K562 (cell line): ENCODE measurements at regions not wholly inside any gene's neighbourhood (a gene's known extent, or its start where the extent isn't known, plus 50 kb on each side); places are given as distances from the start of the nearest gene placed in this dataset.

Experiments
- ATAC-seq: fragments of 200-7000 bp; cut with Tn5 transposase; 3 replicates; pipeline ENCODE4 v1.9.1; 2020; ENCODE audit warnings: moderate library complexity
- BruUV-seq: library from RNA; stranded (reverse); fragments of 400-500 nt; replicated peaks from 2 replicates; lab custom pipeline; 2021; lab: Mats Ljungman, UMichigan
- CTCF ChIA-PET: fragments of 300-600 bp; formaldehyde crosslinking; extraction: SDS; loops from one replicate; lab custom pipeline; 2021; ENCODE audit warnings: low intra/inter-chr PET ratio; lab: Yijun Ruan, JAX
- POLR2A ChIA-PET: fragments of 300-600, 350-650 bp; sonication (Branson Sonifier 250); formaldehyde crosslinking; extraction: SDS; loops from one replicate; lab custom pipeline; 2021; ENCODE audit warnings: antibody characterized with exemption, inconsistent platforms; lab: Yijun Ruan, JAX
- DNase-seq, 4 experiments: peaks; one replicate each; pipeline versions ENCODE4 v3.0.0 to v3.0.0-alpha.2; 2011 to 2018; ENCODE audit warnings: low spot score in 3 of 4, mixed read lengths in 3 of 4; ENCODE audit errors: extremely low read depth in 1 of 4
- FAIRE-seq: peaks from 2 replicates; lab custom pipeline; 2011; peaks lifted over from hg19 to GRCh38; lab: Jason Lieb, UNC
- H2AFZ ChIP-seq: 2 replicates; pipeline ENCODE4 v1.6.0; 2011; ENCODE audit warnings: low read depth, low read length, control low read depth, inconsistent platforms
- H3K27ac ChIP-seq: fragments of 200-600 bp; 3 replicates; pipeline ENCODE4 v1.8.0; 2011; ENCODE audit warnings: low read depth, mild to moderate bottlenecking, control low read depth, inconsistent platforms, low read length, moderate library complexity, mixed read lengths; ENCODE audit errors: extremely low read depth
- H3K27me3 ChIP-seq, 2 experiments: fragments of 300-600 bp in 1 of 2; 2 replicates in 1 of 2; 3 replicates in 1 of 2; pipeline versions ENCODE4 v1.6.0 to v1.8.0; 2011; ENCODE audit warnings: inconsistent platforms in 2 of 2, low read length in 2 of 2, mild to moderate bottlenecking in 1 of 2, mixed read lengths in 1 of 2, moderate library complexity in 1 of 2; ENCODE audit not compliant: control insufficient read depth in 2 of 2, insufficient read depth in 2 of 2
- H3K36me3 ChIP-seq: fragments of 300-600 bp; 3 replicates; pipeline ENCODE4 v1.8.0; 2011; ENCODE audit warnings: mild to moderate bottlenecking, low read length, inconsistent platforms; ENCODE audit not compliant: control insufficient read depth, insufficient read depth
- H3K4me1 ChIP-seq, 2 experiments: fragments of 200-600 bp in 1 of 2; replicated peaks in 1 of 2; 2 replicates in 1 of 2; 3 replicates in 1 of 2; pipeline versions ENCODE4 v1.5.1 to v1.8.0; 2011; ENCODE audit warnings: inconsistent platforms in 2 of 2, low read length in 2 of 2, mild to moderate bottlenecking in 1 of 2, mixed read lengths in 1 of 2, moderate library complexity in 1 of 2; ENCODE audit not compliant: control insufficient read depth in 2 of 2, insufficient read depth in 2 of 2
- H3K4me2 ChIP-seq: 2 replicates; pipeline ENCODE4 v1.6.1; 2011; ENCODE audit warnings: low read length, control low read depth, inconsistent platforms, mixed read lengths; ENCODE audit not compliant: insufficient read depth
- H3K4me3 ChIP-seq: fragments of 200-600 bp; sonication (generic), shearing (Covaris generic); 2 replicates; pipeline ENCODE4 v1.5.1; 2016; ENCODE audit warnings: control low read depth, inconsistent platforms
- H3K79me2 ChIP-seq: fragments of 200-600 bp; 3 replicates; pipeline ENCODE4 v1.8.0; 2011; ENCODE audit warnings: low read length, inconsistent platforms; ENCODE audit not compliant: control insufficient read depth, insufficient read depth
- H3K9ac ChIP-seq, 2 experiments: 2 replicates each; pipeline versions ENCODE4 v1.6.0 to v1.6.1; 2011; ENCODE audit warnings: low read depth in 2 of 2, low read length in 2 of 2, control low read depth in 1 of 2, inconsistent platforms in 1 of 2, mild to moderate bottlenecking in 1 of 2, mixed read lengths in 1 of 2; ENCODE audit not compliant: insufficient read depth in 1 of 2
- H3K9me1 ChIP-seq: one replicate; pipeline ENCODE4 v1.6.0; 2011; ENCODE audit warnings: inconsistent platforms, mild to moderate bottlenecking, low read length, moderate library complexity; ENCODE audit not compliant: control insufficient read depth, insufficient read depth
- H3K9me3 ChIP-seq: replicated peaks from 2 replicates; pipeline ENCODE4 v1.5.1; 2011; ENCODE audit warnings: low read depth, low read length, inconsistent platforms; ENCODE audit not compliant: control insufficient read depth, insufficient read depth
- H4K20me1 ChIP-seq: replicated peaks from 2 replicates; pipeline ENCODE4 v1.6.1; 2011; ENCODE audit warnings: low read length, inconsistent platforms, mixed read lengths; ENCODE audit not compliant: control insufficient read depth, insufficient read depth
- ADNP ChIP-seq: fragments of 200-800 bp; sonication (Bioruptor generic); IDR thresholded peaks from 2 replicates; pipeline ENCODE4 v1.6.1; 2016; ENCODE audit warnings: missing genetic modification characterization, missing compliant biosample characterization
- BCOR ChIP-seq: fragments of 450-650 bp; IDR thresholded peaks from 2 replicates; pipeline ENCODE4 v1.6.1; 2016
- BRD4 ChIP-seq: fragments of 200-600 bp; sonication (generic); IDR thresholded peaks from 2 replicates; pipeline ENCODE4 v1.6.1; 2017; ENCODE audit warnings: inconsistent platforms
- CBFB ChIP-seq: sonication (generic); formaldehyde crosslinking; IDR thresholded peaks from 2 replicates; pipeline ENCODE4 v1.4.0; 2020; ENCODE audit warnings: mild to moderate bottlenecking, missing genetic modification reagents
- CREB1 ChIP-seq, 2 experiments: sonication (generic) in 1 of 2; formaldehyde crosslinking in 1 of 2; IDR thresholded peaks; 2 replicates each; pipeline versions ENCODE4 v1.6.1 to v1.8.0; 2012 to 2022; ENCODE audit warnings: inconsistent platforms in 1 of 2, mild to moderate bottlenecking in 1 of 2, missing genetic modification reagents in 1 of 2, moderate library complexity in 1 of 2
- GTF2F1 ChIP-seq: IDR thresholded peaks from 2 replicates; pipeline ENCODE4 v1.6.1; 2011; ENCODE audit warnings: low read depth, low read length, improper control_type of control experiment
- NFE2L1 ChIP-seq: fragments of 450-650 bp; IDR thresholded peaks from 2 replicates; pipeline ENCODE4 v1.6.1; 2016; ENCODE audit warnings: missing genetic modification characterization, low read depth, mild to moderate bottlenecking, missing compliant biosample characterization, moderate library complexity, borderline replicate concordance
- PML ChIP-seq: IDR thresholded peaks from 2 replicates; pipeline ENCODE4 v1.6.1; 2012; ENCODE audit warnings: low read length, inconsistent platforms
- RBBP5 ChIP-seq: fragments of 200-600 bp; sonication (generic); IDR thresholded peaks from 2 replicates; pipeline ENCODE4 v1.6.1; 2012; ENCODE audit warnings: borderline replicate concordance, mild to moderate bottlenecking, low read length, control low read depth, inconsistent platforms; ENCODE audit not compliant: insufficient read depth, poor library complexity, severe bottlenecking
- ZFX ChIP-seq: sonication (generic); formaldehyde crosslinking; IDR thresholded peaks from 2 replicates; pipeline ENCODE4 v1.8.0; 2022; ENCODE audit warnings: mild to moderate bottlenecking, missing genetic modification reagents, moderate library complexity
- ZNF583 ChIP-seq: fragments of 250-450 bp; sonication (Bioruptor Pico); IDR thresholded peaks from 2 replicates; pipeline ENCODE4 v1.4.0; 2020
- WGBS: fragments of 100-300 bp; shearing (Covaris generic); methylation state at CpG from one replicate; pipeline ENCODE4 v1.1.6; 2016; ENCODE audit warnings: low coverage, mixed read lengths; ENCODE audit not compliant: insufficient coverage; ENCODE audit errors: missing lambda C conversion rate; 5-methylcytosine and 5-hydroxymethylcytosine counted together
- in situ Hi-C: fragments of 300-500 bp; cut with MboI; formaldehyde crosslinking; loops from 4 replicates; pipeline ENCODE4 v1.15.0; 2018; ENCODE audit warnings: inconsistent platforms, mixed read lengths
- intact Hi-C: fragments of 100-400 bp; cut with micrococcal nuclease; formaldehyde crosslinking; loops from 2 replicates; pipeline ENCODE4 v1.14.2; 2022

DNA sequence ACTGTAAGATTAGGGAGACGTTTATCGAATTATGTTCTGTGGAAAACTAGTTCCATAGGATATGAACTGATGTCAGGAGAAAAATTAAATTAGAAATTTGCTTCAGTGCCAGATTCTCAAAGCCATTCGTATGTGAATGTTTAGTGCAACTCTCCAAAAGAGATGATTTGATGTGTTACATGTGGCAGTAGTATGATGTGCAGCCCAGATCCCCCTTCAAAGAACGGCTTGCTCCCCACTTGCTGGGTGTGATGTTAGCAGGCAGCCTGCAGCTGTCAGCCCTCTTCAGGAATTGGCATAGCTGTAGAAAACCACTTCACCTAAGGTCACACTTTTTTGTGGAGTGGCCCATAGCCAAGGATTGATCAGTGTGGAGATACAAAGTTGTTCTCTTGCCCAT lies 127.0 kb upstream of the CCDC54 start:
- Histone ChIP-seq H3K4me2 (no peak overlapping the region), H3K9ac (no peak overlapping the region), H3K36me3 (no peaks in the 10 kb centered on the region), H3K9me1 (no peaks in the 10 kb centered on the region), H3K4me1 (no peaks in the 10 kb centered on the region), H2AFZ (no peak overlapping the region), H3K27ac (no peak overlapping the region), H3K9me3 (no peaks in the 10 kb centered on the region), H3K4me3 (no peak overlapping the region), H3K79me2 (no peaks in the 10 kb centered on the region), H4K20me1 (no peaks in the 10 kb centered on the region), H3K27me3 (no peaks in the 10 kb centered on the region; a peak in 1 of 5 replicates)
- ATAC-seq (no peak), FAIRE-seq (no peak), DNase-seq (no peak)
- in situ Hi-C loops, result no loop called here
- WGBS, result 0% methylated on average over 4 of the region's 4 CpGs
- no peak for TF ChIP-seq BCOR
- TF ChIP-seq NFE2L1 (tag), result no peak
- no peak for TF ChIP-seq ZNF583
- no peak for TF ChIP-seq CBFB (CRISPR knock-in tag)
- no peak for TF ChIP-seq ZFX (CRISPR knock-in tag)
- no peak for TF ChIP-seq GTF2F1
- no peak for TF ChIP-seq ADNP (tag)
- TF ChIP-seq BRD4, result no peak
- no peak for TF ChIP-seq CREB1 (IDR thresholded peaks at IDR 0.05)
- TF ChIP-seq CREB1 (CRISPR knock-in tag; IDR thresholded peaks at IDR 0.05), result no peak
- no peak for TF ChIP-seq RBBP5
- TF ChIP-seq PML, result no peak
- POLR2A ChIA-PET, result no interaction called here
- intact Hi-C loops, result no loop called here
- CTCF ChIA-PET, result no interaction called here
- no TSS peak for BruUV-seq
